ENCODE measurements at regions not wholly inside any gene's neighbourhood (a gene's known extent, or its start where the extent isn't known, plus 50 kb on each side); places are given as distances from the start of the nearest gene placed in this dataset.

DNA sequence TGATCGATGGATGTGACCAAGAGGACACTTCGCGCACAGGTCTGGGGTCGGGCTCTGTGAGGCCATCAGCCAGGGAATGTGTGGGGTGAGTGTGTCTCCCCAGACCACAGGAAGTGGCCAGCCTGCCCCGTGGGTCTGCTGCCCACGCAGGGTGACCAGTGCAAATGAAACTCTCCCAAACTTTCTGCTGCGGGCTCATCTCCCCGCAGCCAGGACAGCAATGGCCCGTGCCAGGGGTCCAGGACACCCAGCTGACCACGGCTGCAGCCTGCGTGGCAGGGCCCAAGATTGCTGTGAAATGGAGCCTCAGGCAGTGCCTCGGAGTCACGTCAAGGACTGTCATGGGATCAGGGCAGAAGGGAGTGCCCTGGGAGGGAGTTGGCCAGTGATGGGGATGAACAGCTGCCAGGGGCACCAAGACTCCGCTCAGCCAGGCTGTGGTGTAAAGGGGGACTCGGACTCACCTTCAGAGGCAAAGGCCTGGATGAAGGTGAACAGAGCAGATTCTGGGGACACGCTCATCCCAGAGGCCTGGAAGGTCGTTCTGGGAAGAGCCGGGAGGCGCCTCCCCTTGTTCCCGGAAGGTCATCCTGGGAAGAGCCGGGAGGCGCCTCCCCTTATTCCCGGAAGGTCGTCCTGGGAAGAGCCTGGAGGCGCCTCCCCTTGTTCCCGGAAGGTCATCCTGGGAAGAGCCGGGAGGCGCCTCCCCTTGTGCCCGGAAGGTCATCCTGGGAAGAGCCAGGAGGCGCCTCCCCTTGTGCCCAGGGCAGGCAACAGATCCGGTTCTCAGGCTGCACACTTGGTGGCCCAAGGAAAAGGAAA lies 252.6 kb downstream of the BRD1 start:
- no peak for DNase-seq (ENCODE audit: low read depth in 2 of 3, low spot score in 2 of 3)

GRCh38 chr22:49574205-49574880 lies 253.3 kb downstream of the BRD1 start:
- DNase-seq (ENCODE audit: low read depth in 2 of 3, low spot score in 2 of 3), result no peak

GRCh38 chr22:49573109-49573765 lies 254.4 kb downstream of the BRD1 start:
- no peak for DNase-seq (ENCODE audit: low read depth in 2 of 3, low spot score in 2 of 3)

DNA sequence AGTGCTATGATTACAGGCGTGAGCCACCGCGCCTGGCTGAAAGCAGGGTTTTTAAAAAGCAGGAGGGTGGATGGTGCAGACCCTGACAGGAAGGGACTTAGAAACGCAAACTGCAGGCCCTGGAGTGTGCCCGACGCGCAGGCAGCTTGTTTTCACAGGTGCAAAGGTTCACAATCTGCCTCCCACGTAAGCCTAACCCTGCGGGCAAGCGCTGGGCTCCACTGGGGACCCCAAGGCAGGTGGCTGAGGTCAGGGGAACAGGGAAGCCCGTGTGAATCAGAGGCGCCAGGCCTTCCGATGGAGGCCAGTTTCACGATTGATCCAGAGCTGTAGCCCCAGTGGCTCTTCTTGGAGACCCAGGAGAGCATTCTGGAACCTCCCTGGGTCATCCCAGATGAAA lies 256.3 kb downstream of the BRD1 start:
- DNase-seq (ENCODE audit: low read depth in 2 of 3, low spot score in 2 of 3), result no peak

DNA sequence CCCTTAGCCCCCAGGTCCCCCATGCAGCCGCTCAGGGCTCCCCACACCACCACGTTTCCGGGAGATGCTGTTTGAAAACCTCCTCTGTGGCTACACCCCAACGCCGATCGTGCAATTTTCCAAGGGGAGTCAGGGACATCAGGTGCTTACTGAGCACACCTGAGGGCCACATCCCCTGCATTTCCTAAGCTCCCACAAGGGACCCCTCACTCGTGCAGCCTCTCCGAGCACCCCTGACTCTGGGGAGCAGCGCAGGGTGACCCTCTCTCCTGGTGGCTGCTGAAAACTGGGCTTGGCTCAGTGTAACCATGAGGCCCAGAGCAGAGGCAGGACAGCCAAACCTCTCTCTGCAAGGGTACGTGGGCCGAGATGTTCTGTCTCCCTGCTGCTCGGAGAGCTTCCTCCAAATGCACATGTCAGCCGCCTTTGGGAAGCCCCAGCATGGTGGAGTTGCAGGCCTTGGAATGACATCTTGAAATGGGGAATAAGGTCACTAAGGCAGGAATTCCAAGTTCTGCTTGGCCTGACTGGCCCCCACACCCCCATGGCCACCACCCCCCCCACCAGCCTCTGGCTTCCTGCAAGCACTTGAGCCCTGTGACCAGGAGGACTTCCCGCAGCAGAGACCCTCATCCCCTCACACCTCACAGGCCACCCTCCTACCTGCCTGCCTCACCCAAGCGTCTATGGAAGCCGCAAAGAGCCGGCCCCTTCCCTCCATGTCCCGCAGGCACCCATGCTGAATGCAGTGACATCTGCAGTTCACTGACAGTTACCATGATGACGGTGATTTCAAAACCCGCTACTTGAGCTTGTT lies 257.4 kb downstream of the BRD1 start:
- no peak for DNase-seq (ENCODE audit: low read depth in 2 of 3, low spot score in 2 of 3)

- DNase-seq (ENCODE audit: low read depth in 2 of 3, low spot score in 2 of 3), result no peak
Observed at GRCh38 chr22:49569286-49570031, 258.2 kb downstream of the BRD1 start.

DNA sequence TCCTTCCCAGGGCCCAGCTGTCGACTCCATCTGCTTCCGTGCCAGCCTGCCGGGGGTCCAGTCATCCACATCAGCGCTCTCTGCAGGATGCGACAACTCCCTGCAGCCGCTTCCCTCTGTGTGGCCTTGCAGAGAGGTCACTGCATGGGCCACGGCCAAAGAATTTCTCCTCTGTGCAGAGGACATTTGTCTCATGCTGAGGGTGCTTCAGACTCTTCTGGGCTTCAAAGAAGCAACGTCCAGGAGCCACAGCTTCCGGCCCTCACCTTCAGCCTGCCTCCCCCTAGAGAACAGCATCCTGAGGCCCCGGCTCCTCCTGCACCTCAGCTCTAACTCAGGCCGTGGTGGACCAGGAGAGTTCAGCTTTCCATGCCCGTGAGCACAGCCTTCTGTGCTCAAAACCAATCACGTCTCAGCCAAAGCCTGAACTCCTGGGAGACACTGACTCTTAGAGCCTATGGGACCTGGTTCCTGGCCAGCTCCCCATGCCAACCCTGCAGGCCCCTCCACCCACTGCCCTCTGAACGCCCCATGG lies 258.9 kb downstream of the BRD1 start:
- DNase-seq (ENCODE audit: low read depth in 2 of 3, low spot score in 2 of 3), result no peak

DNA sequence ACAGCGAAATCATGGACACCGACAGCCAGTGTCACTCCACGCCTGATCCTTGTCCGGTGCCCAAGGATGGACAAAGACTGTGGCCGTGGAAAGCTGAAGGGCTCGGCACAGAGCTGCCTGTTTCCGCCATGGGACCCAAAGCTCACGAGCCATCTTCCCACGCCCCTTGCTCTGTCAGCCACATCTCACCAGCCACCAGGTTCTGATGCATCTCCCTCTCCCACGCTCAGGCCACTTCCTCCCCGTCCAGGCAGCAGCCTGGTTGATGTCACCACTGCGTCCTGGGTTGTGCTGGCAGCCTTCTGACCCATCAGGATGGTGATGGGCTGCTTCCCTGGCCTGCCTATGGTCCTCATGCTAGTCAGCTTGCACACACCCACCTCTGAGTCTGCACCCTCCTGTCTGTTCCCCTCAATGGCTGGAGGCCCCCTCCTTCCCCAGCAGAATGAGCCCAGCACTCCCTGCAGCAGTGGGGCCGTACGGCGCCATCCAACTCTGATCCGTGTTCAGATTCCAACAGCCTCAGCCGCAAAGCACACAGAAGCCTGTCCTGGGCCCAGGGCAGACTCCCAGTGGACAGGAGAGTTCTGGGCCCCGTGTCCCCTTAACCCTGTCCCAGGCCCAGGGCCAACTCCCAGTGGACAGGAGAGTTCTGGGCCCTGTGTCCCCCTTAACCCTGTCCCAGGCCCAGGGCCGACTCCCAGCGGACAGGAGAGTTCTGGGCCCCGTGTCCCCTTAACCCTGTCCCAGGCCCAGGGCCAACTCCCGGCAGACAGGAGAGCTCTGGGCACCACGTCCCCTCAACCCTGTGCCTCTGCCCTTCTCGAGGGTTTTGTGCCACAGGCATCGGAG lies 259.5 kb downstream of the BRD1 start:
- no peak for DNase-seq (ENCODE audit: low read depth in 2 of 3, low spot score in 2 of 3)

DNA sequence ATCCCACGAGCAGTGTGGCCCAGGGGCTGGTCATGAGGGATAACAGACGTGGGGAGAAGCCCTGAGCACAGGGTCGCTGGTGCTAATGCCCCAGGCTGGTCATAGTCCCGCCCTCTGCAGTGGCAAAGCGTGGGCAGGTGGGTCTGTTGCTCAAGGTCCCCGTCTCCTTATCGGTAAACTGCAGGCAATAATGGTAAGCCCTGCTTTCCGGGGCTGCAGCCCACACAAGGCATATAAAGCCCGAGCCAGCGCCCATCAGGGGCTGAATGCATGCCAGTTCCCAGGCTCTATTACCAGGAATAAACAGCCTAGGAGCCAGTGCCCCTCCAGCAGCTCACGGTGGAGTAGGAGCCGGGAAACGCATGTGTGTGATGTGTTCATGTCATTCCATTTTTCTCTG lies 261.0 kb downstream of the BRD1 start:
- DNase-seq (ENCODE audit: low read depth in 2 of 3, low spot score in 2 of 3), result no peak

GRCh38 chr22:49566141-49566541 lies 261.5 kb downstream of the BRD1 start:
- DNase-seq (ENCODE audit: low read depth in 2 of 3, low spot score in 2 of 3), result no peak

DNA sequence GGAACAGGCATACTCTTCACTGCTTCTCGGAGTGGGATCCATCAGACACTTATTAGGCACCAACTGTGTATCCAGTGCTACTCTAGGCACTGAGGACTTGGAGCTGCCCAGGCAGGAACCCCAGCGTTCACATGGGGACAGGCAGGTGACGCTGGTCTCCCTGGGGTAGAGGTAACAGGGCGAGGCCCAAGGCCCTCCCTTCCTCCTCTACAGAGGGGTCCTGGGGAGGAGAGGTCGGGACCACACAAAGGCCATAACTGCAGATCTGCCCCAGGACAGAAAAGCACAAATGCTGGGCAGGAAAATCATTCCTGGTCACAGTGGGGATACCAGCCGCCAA lies 262.2 kb downstream of the BRD1 start:
- DNase-seq (ENCODE audit: low read depth in 2 of 3, low spot score in 2 of 3), result no peak

DNA sequence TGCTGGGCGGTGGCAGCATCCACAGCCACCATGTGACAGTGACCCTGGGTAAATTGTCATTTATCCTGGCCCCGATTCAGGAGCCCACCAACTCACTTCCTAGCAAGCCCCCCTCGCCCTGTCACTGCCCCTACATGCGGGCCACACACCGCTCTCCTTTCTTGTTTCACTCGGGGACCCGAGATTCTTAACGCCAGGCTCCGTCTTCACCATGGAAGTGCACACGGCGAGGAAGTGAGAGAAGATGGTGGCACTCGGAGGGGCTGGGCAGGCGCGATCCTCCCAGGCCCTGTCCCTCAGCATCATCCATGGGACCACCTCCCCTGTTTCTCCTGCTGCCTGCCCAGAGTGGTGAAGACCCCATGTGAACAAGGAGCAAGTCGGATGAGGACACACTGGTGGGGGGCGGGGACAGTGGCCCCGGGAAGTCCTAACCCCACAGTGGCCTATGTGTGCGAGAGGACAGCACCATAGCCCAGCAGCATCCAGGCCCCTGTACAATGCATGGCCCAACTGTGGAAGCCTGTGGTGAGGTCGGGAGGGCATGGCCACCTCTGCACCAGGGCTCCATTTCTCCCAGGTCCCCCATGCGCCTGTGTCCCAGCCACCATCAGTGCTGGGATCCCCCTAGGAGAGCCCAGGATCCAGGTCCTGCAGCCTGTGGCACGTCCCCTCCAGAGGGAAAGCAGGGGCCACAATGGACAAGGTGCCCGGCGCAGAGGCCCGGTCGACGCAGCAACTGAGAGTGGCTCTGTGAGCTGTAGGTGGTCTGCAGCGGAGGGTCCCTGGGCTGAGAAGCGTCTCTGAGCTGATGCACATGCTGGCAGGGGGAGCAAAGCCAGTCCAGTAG lies 262.8 kb downstream of the BRD1 start:
- no peak for DNase-seq (ENCODE audit: low read depth in 2 of 3, low spot score in 2 of 3)

GRCh38 chr22:49564054-49564453 lies 263.6 kb downstream of the BRD1 start:
- DNase-seq (ENCODE audit: low read depth in 2 of 3, low spot score in 2 of 3), result no peak

- no peak for DNase-seq (ENCODE audit: low read depth in 2 of 3, low spot score in 2 of 3)
Observed at GRCh38 chr22:49562685-49563249, 264.9 kb downstream of the BRD1 start.

- no peak for DNase-seq (ENCODE audit: low read depth in 2 of 3, low spot score in 2 of 3)
Observed at GRCh38 chr22:49561976-49562375, 265.7 kb downstream of the BRD1 start.

DNA sequence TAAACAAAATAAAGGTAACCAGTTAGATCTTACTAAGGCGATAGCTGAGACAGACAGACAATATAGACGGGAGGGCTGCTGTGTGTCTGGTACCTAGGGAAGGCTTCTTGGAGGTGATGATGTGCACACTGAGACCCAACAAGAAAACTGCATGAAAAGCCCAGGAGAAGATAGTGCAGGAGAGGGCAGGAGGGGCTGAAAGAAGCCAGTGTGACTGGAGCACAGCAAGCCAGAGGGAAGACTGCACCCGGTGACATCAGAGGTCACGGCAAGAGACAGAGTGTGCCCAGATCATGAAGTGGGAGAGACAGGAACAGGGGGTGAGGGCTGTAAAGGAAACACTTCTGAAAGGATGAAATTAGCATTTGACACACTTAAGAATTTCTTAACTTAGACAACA lies 266.3 kb downstream of the BRD1 start:
- DNase-seq (ENCODE audit: low read depth in 2 of 3, low spot score in 2 of 3), result no peak

DNA sequence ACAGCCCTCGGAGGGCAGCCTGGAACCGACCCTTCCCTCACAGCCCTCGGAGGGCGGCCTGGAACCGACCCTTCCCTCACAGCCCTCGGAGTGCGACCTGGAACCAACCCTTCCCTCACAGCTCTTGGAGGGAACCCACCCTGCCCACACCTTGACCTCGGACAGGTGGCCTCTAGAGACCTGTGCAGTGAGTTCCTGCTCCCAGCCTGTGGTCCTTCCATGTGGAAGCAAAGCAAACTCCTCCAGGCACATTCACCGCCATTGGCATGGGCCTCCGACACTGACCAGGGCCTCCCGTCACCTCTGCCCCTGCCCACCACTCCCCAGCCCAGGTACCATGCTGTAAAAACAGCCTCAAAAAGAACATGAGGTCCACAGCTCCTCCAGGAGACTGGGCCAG lies 272.1 kb downstream of the BRD1 start:
- no peak for DNase-seq (ENCODE audit: low read depth in 2 of 3, low spot score in 2 of 3)

DNA sequence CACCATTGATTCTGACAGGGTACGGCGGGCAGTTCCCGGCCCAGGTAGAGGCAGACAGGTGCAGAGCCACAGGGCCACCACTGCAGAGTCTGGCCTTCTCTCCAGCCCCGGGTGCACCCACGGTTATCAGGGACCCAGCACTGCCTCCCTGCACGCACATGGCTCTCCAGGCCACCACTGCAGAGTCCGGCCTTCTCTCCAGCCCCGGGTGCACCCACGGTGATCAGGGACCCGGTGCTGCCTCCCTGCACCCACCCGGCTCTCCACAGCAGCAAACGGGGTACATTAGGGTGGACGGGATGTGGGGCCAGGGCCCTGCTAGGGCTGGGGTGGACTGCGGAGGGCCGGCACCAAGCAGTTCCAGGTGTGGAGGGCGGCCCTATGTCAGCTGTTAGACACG lies 272.9 kb downstream of the BRD1 start:
- DNase-seq (ENCODE audit: low read depth in 2 of 3, low spot score in 2 of 3), result no peak

Data from hematopoietic multipotent progenitor cell (in vitro differentiated cells).